K562 (cell line): ENCODE measurements at regions not wholly inside any gene's neighbourhood (a gene's known extent, or its start where the extent isn't known, plus 50 kb on each side); places are given as distances from the start of the nearest gene placed in this dataset.

ENCODE experiments used
- CTCF ChIP-seq, 3 experiments: IDR thresholded peaks in 2 of 3; conservative IDR thresholded peaks in 1 of 3; 2 replicates each; pipeline ENCODE4 v1.5.1; 2011 to 2012; ENCODE audit warnings: low read length in 3 of 3, mild to moderate bottlenecking in 3 of 3, control low read depth in 2 of 3, improper control_type of control experiment in 1 of 3, inconsistent platforms in 1 of 3, low read depth in 1 of 3, mixed read lengths in 1 of 3, moderate library complexity in 1 of 3; ENCODE audit not compliant: insufficient read depth in 2 of 3
- NCOA1 ChIP-seq: fragments of 450-650 bp; IDR thresholded peaks from 2 replicates; pipeline ENCODE4 v1.6.1; 2016; ENCODE audit warnings: low read depth
- YY1 ChIP-seq, 3 experiments: IDR thresholded peaks; 2 replicates each; pipeline ENCODE4 v1.6.1; 2011; ENCODE audit warnings: low read length in 2 of 3, mild to moderate bottlenecking in 2 of 3, moderate library complexity in 2 of 3, borderline replicate concordance in 1 of 3, control low read depth in 1 of 3, low read depth in 1 of 3; ENCODE audit not compliant: insufficient read depth in 3 of 3, insufficient replicate concordance in 2 of 3, control insufficient read depth in 1 of 3, insufficient read length in 1 of 3; ENCODE audit errors: extremely low read depth in 1 of 3

- TF ChIP-seq NCOA1, result no peak
- no peak for TF ChIP-seq YY1 (IDR thresholded peaks at IDR 0.05; ENCODE audit: borderline replicate concordance in 1 of 3, control insufficient read depth in 1 of 3, extremely low read depth in 1 of 3, insufficient read depth in 3 of 3, insufficient read length in 1 of 3, insufficient replicate concordance in 2 of 3, low read depth in 1 of 3, low read length in 2 of 3)
- TF ChIP-seq CTCF (IDR thresholded peaks at IDR 0.05 in 2 of 3, conservative IDR thresholded peaks at IDR 0.05 in 1 of 3; ENCODE audit: insufficient read depth in 2 of 3, low read depth in 1 of 3, low read length in 3 of 3), result no peak
Observed at GRCh38 chr2:47690132-47690531, 92.8 kb upstream of the MSH6 start.
